SW480 (cell line): ENCODE measurements at regions not wholly inside any gene's neighbourhood (a gene's known extent, or its start where the extent isn't known, plus 50 kb on each side); places are given as distances from the start of the nearest gene placed in this dataset.

ENCODE experiments used
- DNase-seq: peaks from one replicate; pipeline ENCODE4 v3.0.0-alpha.2; 2016; ENCODE audit warnings: low spot score

DNA sequence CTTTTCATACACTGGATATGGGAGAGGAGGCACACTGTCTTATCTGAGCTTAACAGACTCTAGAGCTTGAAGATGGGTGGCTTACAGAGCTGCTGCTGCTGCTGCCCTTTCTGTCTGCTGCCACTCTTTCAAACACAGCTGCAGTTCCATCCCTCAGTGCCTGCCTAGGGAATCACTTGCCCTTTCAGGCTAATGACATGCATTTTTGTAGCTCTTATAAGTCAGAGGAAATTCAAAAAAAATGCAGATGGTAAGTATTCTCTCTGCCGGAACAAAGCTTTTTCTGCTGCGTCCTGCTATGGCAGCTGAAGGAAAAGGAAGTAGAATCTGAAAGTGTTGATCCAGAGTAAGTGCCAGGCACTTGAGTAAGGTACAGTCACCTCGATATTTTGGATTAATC is 460.4 kb upstream of the DIAPH2 start:
- no peak for DNase-seq

DNA sequence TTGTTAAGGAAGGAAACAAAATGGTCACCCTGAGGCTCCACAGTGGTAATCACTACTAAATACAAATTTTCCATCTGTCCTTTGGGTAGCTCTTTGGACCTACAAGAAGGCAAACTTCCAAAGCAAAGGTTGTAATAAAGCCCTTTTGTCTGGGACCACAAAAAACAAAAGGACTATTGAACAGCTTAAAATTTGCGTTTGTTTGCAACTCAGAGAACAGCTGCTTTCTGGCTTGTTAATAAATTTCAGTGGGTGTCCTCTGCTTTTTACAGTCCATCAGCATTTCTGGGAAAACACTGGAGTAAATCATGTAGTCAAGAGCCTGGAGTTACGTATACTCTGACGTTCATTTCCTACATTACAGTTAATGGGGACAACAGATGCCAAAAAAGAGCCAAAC is 439.7 kb upstream of the DIAPH2 start:
- no peak for DNase-seq

- no peak for DNase-seq
Measured at GRCh38 chrX:96246436-96246835, 438.2 kb upstream of the DIAPH2 start.
